ENCODE measurements at regions not wholly inside any gene's neighbourhood (a gene's known extent, or its start where the extent isn't known, plus 50 kb on each side); places are given as distances from the start of the nearest gene placed in this dataset.

- DNase-seq (ENCODE audit: extremely low read depth, low read depth) = no peak
Observed at GRCh38 chr1:209266590-209267205, 316.8 kb upstream of the CAMK1G start.

DNA sequence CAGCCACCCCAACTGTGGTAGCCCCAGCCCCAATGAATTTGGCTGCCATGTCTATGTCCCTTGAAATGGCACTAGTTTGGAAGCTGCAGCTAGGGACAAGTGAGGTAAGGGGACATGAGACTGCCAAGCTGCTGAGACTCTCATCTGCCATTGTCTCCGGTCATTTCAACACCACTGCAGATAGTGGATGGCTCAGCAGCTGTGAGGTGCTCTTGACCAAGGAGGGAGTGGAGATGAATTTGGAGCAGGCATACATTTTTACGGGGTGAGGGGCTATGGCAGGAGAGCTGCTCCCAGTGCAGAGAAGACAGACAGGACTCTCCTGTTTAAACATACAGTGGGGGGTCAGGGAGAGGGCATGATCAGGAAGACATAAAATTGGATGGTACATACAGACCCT, 315.5 kb upstream of the CAMK1G start:
- DNase-seq (ENCODE audit: extremely low read depth, low read depth) = no peak

DNA sequence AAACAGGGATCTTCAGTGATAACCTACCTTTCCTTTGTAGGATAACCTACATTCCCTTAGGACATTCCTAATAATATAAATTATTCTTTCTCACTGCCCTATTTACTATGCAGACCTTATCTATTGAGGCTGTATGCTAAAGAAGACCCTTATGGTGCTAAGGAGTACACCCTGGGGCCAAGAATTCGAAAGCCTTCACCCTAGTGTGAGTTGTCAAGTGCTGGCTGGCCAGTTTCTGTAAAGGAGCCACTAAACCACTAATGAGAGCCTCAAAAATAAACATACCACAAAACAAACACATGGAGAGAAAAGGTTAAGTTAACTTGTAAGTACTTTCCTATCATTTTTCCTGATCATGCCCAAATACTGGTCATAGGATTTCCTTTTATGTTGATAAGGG, 315.0 kb upstream of the CAMK1G start:
- DNase-seq (ENCODE audit: extremely low read depth, low read depth) = no peak

DNA sequence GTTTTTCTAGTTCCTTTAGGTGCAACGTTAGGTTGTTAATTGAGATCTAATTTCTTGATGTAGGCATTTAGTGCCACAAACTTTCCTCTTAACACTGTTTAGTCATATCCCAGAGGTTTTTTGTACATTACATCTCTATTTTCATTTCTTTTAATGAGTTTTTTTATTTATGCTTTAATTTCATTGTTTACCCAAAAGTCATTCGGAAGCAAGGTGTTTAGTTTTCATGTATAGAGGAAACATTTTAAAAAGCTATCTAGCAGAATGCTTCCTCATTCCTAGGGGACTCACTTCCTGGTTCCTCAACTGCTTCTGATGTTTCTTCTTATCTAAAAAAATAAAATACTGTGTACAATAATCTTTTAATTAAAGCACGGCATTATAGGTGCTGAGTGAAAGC, 307.2 kb upstream of the CAMK1G start:
- no peak for DNase-seq (ENCODE audit: extremely low read depth, low read depth)

DNA sequence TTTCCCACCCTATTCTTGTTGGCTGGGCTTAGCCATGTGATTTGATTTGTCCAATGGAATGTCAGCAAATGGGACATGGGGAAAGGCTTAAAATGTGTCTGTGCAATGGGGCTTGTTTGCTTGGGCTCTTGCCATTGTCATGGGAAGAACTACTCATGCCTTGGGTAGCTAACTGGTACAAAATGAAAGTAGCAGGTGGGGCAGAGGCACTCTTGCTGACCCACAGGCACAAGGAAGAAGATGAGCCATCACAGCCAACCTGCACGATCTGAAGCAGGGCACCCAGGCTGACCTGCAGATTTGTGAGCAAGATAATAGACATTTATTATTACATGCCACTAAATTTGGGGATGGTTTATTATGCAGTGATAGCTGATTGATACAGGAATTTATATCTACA, 305.9 kb upstream of the CAMK1G start:
- DNase-seq (ENCODE audit: extremely low read depth, low read depth) = no peak

DNA sequence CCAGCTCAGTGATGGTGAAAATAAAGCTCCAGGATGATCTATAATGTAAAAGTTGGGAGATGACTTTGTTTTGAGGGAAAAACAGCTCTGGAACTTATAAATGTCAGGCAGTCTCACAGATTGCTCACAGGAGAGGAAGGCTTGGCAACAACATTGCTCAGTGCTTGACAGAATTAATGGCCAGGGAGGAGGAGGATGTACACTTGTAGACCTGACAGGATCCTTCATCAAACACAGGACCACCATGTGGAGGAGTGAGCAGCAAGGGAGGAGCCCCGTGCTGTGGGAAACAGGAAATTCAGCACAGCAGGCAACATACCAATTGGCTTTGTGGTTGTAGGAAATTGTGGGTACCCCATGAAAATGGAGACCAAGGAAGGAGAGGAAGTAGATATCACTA, 291.8 kb upstream of the CAMK1G start:
- DNase-seq (ENCODE audit: extremely low read depth, low read depth) = no peak

- DNase-seq (ENCODE audit: extremely low read depth, low read depth) = no peak
Observed at GRCh38 chr1:209302779-209303568, 280.5 kb upstream of the CAMK1G start.

DNA sequence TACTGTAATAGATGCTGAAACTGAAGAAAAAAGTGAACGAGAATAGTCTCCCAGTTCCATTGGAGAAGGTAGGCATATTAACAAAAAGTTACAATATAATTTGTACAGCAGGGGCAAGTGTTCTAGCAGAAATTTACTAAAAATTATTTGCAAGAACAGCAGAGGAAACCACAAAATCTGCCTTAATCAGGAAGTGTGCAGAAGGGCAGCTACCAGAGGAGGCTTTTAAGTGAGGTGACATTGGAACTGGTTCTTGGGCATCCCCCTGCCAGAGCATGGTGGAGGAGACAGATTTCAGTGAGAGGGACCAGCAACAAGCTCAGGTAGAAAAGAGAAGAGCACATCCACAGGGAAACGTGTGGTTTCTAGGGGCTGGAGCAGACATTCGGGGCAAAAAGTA, 279.3 kb upstream of the CAMK1G start:
- no peak for DNase-seq (ENCODE audit: extremely low read depth, low read depth)

DNA sequence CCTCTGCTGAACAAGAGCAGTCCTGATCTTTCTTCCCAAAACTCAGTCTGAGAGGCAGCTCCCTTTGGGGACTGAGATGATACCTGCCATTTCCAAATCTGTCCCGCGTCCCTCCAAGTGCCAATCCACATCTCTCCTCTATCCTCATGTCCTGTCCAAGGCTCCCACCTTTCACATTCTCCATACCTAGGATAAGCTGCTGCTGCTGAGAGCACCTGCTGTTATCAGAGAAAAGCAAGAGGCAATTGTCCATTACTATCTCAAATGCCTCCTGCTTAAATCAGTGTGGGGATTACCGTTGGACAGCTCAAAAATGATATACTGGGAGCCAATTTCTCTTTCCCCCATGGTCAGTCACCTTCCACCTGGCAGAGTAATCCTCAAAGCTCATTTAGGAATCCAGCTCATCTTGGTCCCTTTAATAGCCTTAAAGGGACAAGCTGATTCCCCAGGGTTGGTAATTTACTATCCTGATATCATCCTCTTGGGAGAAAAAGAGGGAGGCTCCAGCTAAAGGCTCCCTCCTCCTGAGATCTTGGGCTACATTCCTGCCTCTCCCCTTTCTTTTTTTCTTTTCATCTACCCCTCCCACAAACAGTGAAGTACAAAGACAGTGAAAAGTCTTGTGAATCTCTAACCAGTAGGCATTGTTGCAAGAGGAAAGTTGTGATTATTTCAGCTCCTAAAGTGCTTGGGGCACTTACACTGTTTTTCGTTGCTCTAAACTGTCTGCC, 278.1 kb upstream of the CAMK1G start:
- DNase-seq (ENCODE audit: extremely low read depth, low read depth) = no peak

- no peak for DNase-seq (ENCODE audit: extremely low read depth, low read depth)
Observed at GRCh38 chr1:209307846-209308245, 275.7 kb upstream of the CAMK1G start.

GRCh38 chr1:209309198-209309597, 274.3 kb upstream of the CAMK1G start:
- no peak for DNase-seq (ENCODE audit: extremely low read depth, low read depth)

DNA sequence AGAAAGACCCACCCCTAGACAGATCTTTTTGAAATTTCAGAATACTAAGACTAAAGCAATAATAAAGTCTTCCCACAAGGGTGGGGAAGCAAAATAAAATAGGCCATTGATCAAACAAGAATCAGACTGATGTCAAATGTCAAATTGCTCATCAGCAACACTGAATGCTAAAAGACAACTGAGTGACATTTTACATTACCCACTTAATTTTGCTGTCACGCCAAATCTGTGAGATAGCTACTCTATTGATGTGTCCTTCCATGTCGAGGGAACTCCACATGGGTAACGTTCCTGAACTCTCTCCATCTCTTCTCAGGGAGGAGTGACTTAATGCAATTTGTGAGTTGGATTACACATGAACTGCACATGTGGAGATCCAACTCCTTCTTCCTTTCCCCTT, 271.7 kb upstream of the CAMK1G start:
- no peak for DNase-seq (ENCODE audit: extremely low read depth, low read depth)

- DNase-seq (ENCODE audit: extremely low read depth, low read depth) = no peak
Observed at GRCh38 chr1:209316929-209317328, 266.6 kb upstream of the CAMK1G start.

GRCh38 chr1:209318181-209319056, 265.1 kb upstream of the CAMK1G start:
- no peak for DNase-seq (ENCODE audit: extremely low read depth, low read depth)

DNA sequence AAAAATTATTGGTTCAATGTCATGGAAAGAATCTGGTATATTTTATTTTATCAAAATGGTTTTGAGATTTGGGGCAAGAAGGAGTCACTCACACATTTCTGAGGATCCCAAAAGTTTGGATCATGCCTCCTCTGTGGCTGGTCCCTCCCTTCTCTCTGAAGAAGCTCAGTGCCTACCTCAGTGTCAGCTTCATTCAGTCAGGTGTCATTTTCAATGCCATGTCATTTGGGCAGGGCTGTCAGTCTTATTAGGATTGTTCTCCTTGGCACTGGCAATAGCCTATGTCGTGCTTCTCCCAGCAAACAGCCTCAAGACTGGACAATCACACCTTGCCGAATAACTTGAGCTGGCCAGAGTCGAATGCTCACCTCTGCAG, 264.5 kb upstream of the CAMK1G start:
- no peak for DNase-seq (ENCODE audit: extremely low read depth, low read depth)

- no peak for DNase-seq (ENCODE audit: extremely low read depth, low read depth)
Observed at GRCh38 chr1:209319549-209319948, 264.0 kb upstream of the CAMK1G start.

DNA sequence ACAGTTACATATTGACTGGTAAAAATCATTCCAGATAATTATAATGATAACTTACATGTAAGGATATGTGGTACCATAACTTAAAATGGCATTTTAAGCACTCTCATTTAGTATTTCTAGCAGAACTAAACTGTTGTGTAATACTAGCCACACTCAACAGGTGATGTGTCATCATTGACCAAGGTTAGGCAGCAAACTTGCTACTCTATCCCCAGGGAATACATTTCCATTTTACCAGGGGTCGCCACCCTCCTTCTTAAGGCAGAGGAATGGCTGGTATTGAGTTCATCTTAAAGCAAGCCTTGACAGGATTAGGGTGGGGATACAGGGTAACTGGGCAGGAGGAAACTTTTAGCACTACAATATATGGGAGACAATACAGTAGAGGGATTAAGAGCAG, 259.8 kb upstream of the CAMK1G start:
- DNase-seq (ENCODE audit: extremely low read depth, low read depth) = no peak

DNA sequence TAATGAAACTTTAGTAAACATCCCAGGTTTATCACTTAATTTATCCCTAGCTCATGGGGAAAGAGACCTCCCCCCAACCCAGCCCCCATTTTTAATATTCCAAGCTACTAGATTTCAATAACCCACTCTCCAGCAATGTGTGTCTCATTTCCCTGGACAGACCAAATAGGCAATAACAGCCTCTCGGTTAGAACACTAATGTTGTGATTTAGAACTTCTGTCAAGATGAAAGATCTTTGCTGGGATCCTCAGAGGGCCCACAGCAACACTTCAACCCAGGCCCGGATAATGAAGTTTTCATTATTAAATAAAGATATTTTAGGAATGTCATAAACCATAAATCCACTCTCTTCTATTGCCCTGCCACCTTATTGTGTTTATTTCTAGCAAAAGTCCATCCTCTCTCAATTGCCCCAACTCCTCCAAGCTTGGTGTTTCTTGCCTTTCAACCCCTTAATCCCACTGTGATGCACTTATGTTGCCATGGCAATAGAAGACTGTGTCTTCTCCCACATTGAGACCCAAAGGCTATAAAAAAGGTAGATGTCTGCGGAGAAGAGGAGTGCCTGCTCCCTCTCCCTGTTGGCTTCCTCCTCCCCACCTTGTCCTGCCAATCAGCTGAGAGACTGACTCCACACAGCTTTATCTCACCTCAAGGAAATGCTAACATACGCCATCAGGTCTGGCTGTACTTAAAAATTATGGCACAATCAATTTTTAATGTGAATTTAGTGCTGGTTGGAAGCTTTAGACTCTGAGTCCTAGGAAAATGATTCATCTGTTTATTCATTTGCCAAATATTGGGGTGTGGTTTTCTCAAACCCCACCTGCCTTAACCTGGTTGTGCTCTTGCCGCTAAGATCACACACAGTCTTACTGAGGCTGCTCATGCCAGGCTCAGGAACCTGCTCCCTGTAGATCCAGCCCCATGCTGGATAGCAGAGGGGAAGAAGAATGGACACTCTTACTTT, 258.3 kb upstream of the CAMK1G start:
- no peak for DNase-seq (ENCODE audit: extremely low read depth, low read depth)

GRCh38 chr1:209326076-209326475, 257.4 kb upstream of the CAMK1G start:
- DNase-seq (ENCODE audit: extremely low read depth, low read depth) = no peak

DNA sequence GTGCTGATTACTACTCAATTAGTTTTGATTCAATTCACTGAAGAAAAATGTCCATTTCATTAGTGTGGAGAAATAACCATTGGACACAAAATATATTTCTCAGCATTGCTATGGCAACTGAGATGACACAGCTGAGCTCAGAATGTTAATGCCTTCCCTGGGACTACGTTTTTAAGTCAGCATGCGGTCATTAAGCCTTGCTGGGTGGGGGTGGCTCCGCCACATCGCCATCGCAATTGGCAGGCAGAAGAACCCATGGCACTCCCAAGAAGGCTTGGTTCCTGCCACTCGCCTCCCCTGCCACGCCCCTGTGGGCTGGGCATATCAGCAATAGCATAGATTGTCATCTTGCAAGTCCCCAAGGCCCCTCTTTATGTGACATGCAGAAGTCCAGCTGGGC, 256.7 kb upstream of the CAMK1G start:
- no peak for DNase-seq (ENCODE audit: extremely low read depth, low read depth)
